ENCODE measurements at regions not wholly inside any gene's neighbourhood (a gene's known extent, or its start where the extent isn't known, plus 50 kb on each side); places are given as distances from the start of the nearest gene placed in this dataset.
A peak's percentile ranks its signal among the peaks of the same experiment; 100 is the strongest.
"Not testable (repeated sequence)": the region's sequence is repeated elsewhere in the genome, so short reads cannot be mapped to it uniquely, and the experiment has no call there.

DNA sequence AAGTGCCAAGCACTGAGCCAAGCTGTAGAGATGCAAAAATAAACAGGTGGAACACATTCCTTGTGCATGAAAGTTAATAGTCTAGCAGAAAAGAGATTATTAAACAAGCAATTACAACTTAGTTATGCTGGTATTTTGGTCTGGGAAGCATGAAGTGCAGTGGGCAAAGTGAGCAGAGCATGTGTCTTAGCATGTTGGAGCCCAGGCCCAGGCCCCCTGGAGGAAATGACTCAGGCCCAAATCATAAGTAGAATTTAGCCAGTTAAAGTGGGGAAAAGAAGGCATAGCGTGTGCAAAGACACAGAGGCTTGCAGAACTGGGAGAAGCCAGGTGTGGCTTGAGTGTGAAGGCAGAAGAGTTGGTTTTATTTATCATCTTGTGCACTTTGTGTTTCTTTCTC lies 163.8 kb upstream of the ATP11B start:
- DNase-seq (ENCODE audit: low spot score) = no peak

DNA sequence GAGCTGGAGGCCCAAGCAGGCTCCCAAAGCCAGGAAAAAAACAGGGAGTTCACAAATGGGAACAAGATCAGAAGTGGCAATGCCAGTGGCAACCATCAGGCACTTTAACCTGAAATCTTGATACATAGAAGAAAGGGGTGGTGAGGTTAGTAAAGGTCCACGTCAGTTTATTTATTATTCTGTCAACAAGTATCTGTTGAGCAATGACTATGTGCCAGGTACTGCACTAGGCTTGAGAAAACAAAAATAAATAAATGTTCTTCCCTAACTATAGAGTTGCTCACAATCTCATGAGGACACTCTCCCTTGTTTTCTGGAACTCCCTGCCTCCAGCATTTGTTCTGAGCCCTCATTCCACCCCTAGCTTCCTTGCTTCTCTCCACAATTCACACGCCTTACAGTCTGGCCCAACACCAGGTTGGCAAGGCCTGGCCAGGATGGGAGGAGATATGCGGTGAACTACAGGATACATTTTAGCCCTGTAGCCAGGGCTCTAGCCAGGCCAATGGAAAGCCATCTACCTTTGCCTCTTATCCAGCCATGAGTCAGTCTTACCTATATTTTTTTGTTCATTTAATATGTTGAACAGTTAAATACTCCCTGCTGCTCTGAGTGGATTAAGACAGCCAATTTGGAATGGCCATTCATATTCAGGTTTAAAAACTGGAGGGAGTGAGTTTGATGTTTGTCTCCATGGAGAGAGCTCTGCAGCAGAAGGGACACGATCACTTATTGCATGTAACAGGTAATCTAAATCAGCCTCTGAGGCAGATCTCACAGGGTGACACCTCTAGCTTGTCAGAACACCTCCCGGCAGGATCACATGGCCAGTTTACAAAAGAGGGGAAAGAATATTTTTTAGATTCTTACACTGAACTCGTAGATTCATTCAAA lies 161.9 kb upstream of the ATP11B start:
- DNase-seq (ENCODE audit: low spot score) = no peak

DNA sequence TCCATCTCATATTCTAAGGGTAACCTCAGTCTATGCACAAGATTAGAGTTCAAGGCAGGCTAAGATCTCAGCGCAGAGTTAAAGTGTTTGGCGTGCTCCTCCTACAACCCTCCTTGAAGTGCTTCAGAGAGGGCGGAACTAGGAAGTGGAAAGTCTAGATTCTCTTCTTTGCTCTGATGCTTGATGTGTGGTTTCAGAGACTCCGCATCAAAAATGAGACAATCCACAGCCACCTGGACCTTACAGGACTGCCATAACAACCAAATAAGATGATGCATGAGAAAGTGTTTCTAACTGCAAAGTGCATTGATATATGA lies 161.3 kb upstream of the ATP11B start:
- no peak for DNase-seq (ENCODE audit: low spot score)

GRCh38 chr3:182633186-182633585 lies 160.1 kb upstream of the ATP11B start:
- DNase-seq (ENCODE audit: low spot score) = no peak

- peak; percentile 29 for DNase-seq (ENCODE audit: low spot score)
These were observed 156.7 kb upstream of the ATP11B start for GRCh38 chr3:182636646-182637045.

DNA sequence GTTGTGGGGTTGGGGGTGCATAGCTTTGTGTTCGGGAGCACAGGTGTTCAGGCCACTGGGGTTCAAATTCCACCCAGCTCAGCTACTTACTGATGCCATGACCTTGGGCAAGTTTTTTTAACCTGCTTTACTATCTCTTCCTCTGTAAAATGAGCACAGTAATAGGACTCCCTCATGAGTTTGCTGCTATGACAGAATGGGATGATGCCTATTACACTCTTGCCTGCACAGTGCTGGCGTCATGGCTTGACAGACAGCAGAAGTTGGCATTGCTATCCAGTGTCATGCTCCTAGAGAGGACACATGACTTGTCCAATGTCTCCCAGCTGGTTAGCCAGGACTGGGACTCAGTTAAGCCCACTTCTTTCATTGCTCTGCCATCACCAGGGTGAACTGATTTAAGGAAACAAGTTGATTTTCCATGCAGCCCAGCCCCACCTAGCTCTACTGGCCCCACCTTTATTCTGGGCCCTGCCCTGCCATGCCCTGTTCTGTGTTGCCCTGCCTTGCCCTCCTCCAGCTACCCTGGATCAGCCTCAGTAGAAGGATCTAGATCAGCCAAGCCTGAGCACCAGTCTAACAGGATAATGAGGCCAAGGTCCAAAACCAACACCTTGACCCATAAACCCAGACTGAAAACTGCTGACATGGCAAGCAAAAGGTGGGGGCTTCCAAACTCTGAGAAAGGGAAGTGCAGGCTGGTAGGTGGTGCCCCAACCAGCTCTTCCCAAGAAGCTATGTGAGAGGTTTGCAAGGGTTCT lies 155.8 kb upstream of the ATP11B start:
- no peak for DNase-seq (ENCODE audit: low spot score)

GRCh38 chr3:182644013-182644412 lies 149.3 kb upstream of the ATP11B start:
- DNase-seq (ENCODE audit: low spot score) = no peak

GRCh38 chr3:182644790-182645433 lies 148.4 kb upstream of the ATP11B start:
- no peak for DNase-seq (ENCODE audit: low spot score)

GRCh38 chr3:182650568-182651128 lies 142.7 kb upstream of the ATP11B start:
- no peak for DNase-seq (ENCODE audit: low spot score)

- no peak for DNase-seq (ENCODE audit: low spot score)
These were observed 141.8 kb upstream of the ATP11B start for GRCh38 chr3:182651461-182651860.

GRCh38 chr3:182653065-182653464 lies 140.2 kb upstream of the ATP11B start:
- DNase-seq (ENCODE audit: low spot score) = not testable (repeated sequence)

GRCh38 chr3:182668541-182668940 lies 124.8 kb upstream of the ATP11B start:
- DNase-seq (ENCODE audit: low spot score) = no peak

- no peak for DNase-seq (ENCODE audit: low spot score)
These were observed 124.3 kb upstream of the ATP11B start for GRCh38 chr3:182668974-182669373.

GRCh38 chr3:182671541-182671940 lies 121.8 kb upstream of the ATP11B start:
- DNase-seq (ENCODE audit: low spot score) = no peak

- DNase-seq (ENCODE audit: low spot score) = peak; percentile 4
These were observed 121.4 kb upstream of the ATP11B start for GRCh38 chr3:182671942-182672341.

- no peak for DNase-seq (ENCODE audit: low spot score)
These were observed 120.0 kb upstream of the ATP11B start for GRCh38 chr3:182673336-182673735.

DNA sequence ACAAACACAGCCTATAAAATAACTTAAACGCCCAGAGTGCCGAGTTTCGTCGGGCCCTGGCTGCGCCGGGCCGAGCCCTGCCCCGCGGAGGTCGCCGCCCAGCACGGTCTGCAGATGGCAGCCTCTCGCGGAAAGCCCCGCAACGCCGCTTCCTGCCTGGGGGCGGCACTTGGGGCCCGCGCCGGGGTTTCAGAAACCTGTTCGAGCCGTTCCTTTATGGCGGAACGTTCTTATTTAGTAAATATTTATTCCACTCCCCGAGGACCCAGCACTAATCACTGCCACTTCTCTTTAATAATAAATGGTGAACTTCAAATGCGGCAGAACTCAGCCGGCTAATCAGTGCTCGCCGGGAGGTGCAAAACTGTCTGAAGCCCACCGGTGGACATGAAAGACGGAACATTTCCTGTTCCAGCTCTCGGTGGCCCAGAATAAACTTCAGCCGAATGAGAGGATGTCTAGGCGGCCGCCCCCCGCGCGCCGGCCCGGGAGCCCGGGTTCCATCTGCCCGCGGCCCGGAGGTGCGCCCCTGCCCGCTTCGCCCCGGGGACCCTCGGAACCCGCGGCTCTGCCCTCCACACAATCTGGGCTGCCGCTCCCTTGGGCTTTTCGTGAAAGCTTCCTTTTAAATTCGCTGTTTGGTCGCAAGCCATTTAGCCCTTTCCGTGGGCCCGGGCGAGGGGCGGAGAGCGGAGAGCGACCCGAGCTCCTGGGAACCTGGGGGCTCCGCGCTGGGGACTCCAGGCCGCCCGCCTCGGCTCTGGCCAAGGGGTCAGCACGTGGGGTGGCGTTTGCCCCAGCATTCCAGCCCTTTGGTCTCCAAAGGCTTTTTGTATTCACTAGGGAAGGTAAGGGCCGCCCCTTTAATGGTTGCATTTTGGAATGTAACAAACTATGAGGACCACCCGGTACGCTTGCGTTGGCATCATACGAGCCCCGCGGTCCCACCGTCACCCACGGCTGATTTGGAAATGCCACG lies 110.8 kb upstream of the ATP11B start:
- DNase-seq (ENCODE audit: low spot score) = peak; percentile 55

GRCh38 chr3:182683453-182683852 lies 109.9 kb upstream of the ATP11B start:
- peak; percentile 79 for DNase-seq (ENCODE audit: low spot score)

DNA sequence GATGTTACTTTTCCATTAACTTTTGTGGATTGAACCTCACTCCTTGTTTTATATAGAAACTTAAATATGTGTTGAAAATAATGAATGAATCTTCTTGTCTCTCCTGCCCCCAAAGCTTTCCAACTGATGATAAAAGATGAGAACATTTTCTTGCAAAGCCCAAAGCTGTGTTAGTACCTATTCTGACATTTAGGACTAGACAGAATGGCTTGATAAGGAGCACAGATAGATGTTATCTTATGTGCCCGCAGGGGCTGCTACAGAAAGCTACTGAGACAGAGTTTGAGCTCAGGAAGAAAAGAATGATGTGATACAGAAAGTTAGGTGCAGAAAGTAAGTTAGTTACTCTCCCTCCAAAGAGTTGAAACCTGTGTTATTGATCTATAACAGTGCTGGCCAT lies 109.4 kb upstream of the ATP11B start:
- peak; percentile 5 for DNase-seq (ENCODE audit: low spot score)

- DNase-seq (ENCODE audit: low spot score) = no peak
These were observed 107.0 kb upstream of the ATP11B start for GRCh38 chr3:182686033-182686886.
